ENCODE measurements at regions not wholly inside any gene's neighbourhood (a gene's known extent, or its start where the extent isn't known, plus 50 kb on each side); places are given as distances from the start of the nearest gene placed in this dataset.
A peak's percentile ranks its signal among the peaks of the same experiment; 100 is the strongest.

- H3K4me2 ChIP-seq (replicated peaks; ENCODE audit: extremely low read depth, low read length, poor library complexity, severe bottlenecking), result no peak overlapping the region
- H3K9ac ChIP-seq (ENCODE audit: insufficient read depth, low read length, poor library complexity, severe bottlenecking), result no peak overlapping the region
- no peak for TF ChIP-seq CTCF (IDR thresholded peaks at IDR 0.05)
- no peak overlapping the region for H3K4me3 ChIP-seq (replicated peaks in 1 of 3; ENCODE audit: low read depth in 2 of 3, low read length in 3 of 3)
- H3K9me3 ChIP-seq (replicated peaks in 1 of 2; ENCODE audit: control insufficient read depth in 1 of 2, insufficient read depth in 1 of 2, low read length in 2 of 2), result no peaks in the 10 kb centered on the region
- H3K27me3 ChIP-seq (ENCODE audit: control insufficient read depth in 2 of 2, insufficient read depth in 2 of 2, low read length in 2 of 2), result no peaks in the 10 kb centered on the region
- peaks cover 16% of the 10 kb centered on the region for H3K4me1 Mint-ChIP-seq
- H2AFZ ChIP-seq (ENCODE audit: insufficient read depth, low read depth, low read length, poor library complexity, severe bottlenecking), result peak overlapping the region; percentile 35
- no peaks in the 10 kb centered on the region for H3K36me3 ChIP-seq (replicated peaks in 1 of 2; ENCODE audit: control insufficient read depth in 1 of 2, insufficient read depth in 2 of 2, low read length in 2 of 2)
- no peak overlapping the region for H3K27ac ChIP-seq (ENCODE audit: low read depth in 1 of 2, low read length in 2 of 2)
- no peaks in the 10 kb centered on the region for H3K9me3 Mint-ChIP-seq
- H3K27ac Mint-ChIP-seq, result no peak overlapping the region
- H3K79me2 ChIP-seq (ENCODE audit: insufficient read depth, low read length), result no peaks in the 10 kb centered on the region
- peaks cover 4 to 7% of the 10 kb centered on the region in 2 donors for H3K4me1 ChIP-seq (ENCODE audit: control insufficient read depth in 1 of 2, insufficient read depth in 2 of 2, low read length in 2 of 2)
- intact Hi-C loops (cut with micrococcal nuclease), result no loop called here
- H3K4me3 Mint-ChIP-seq, result no peak overlapping the region
- WGBS (ENCODE audit: insufficient coverage), result 10% methylated on average over 6 of the region's 6 CpGs
- no peaks in the 10 kb centered on the region for H3K36me3 Mint-ChIP-seq
- no peaks in the 10 kb centered on the region for H4K20me1 ChIP-seq (ENCODE audit: insufficient read depth, low read length)
- H3K27me3 Mint-ChIP-seq (ENCODE audit: low read depth in 3 of 3), result peaks cover 0 to 7% (median 3%) of the 10 kb centered on the region in 3 donors
- peak in 1 of 3 donors; percentile 14 for DNase-seq
Measured at GRCh38 chr22:19663286-19663815, 51.0 kb upstream of the SEPTIN5 start.

GRCh38 chr22:19663821-19664355, 50.4 kb upstream of the SEPTIN5 start:
- Histone ChIP-seq H3K79me2 (ENCODE audit: insufficient read depth, low read length) (no peaks in the 10 kb centered on the region), H3K4me1 (ENCODE audit: control insufficient read depth in 1 of 2, insufficient read depth in 2 of 2, low read length in 2 of 2) (peaks cover 4 to 7% of the 10 kb centered on the region in 2 donors), H3K9me3 (replicated peaks in 1 of 2; ENCODE audit: control insufficient read depth in 1 of 2, insufficient read depth in 1 of 2, low read length in 2 of 2) (no peaks in the 10 kb centered on the region), H3K9ac (ENCODE audit: insufficient read depth, low read length, poor library complexity, severe bottlenecking) (no peak overlapping the region), H3K4me2 (replicated peaks; ENCODE audit: extremely low read depth, low read length, poor library complexity, severe bottlenecking) (no peak overlapping the region), H3K36me3 (replicated peaks in 1 of 2; ENCODE audit: control insufficient read depth in 1 of 2, insufficient read depth in 2 of 2, low read length in 2 of 2) (no peaks in the 10 kb centered on the region), H3K27me3 (ENCODE audit: control insufficient read depth in 2 of 2, insufficient read depth in 2 of 2, low read length in 2 of 2) (no peaks in the 10 kb centered on the region), H2AFZ (ENCODE audit: insufficient read depth, low read depth, low read length, poor library complexity, severe bottlenecking) (no peak overlapping the region), H3K4me3 (replicated peaks in 1 of 3; ENCODE audit: low read depth in 2 of 3, low read length in 3 of 3) (no peak overlapping the region), H4K20me1 (ENCODE audit: insufficient read depth, low read length) (no peaks in the 10 kb centered on the region), H3K27ac (ENCODE audit: low read depth in 1 of 2, low read length in 2 of 2) (no peak overlapping the region)
- no peak overlapping the region for H3K4me3 Mint-ChIP-seq
- H3K27ac Mint-ChIP-seq, result no peak overlapping the region
- 76% methylated on average over 7 of the region's 14 CpGs for WGBS (ENCODE audit: insufficient coverage)
- no peaks in the 10 kb centered on the region for H3K36me3 Mint-ChIP-seq
- no peaks in the 10 kb centered on the region for H3K9me3 Mint-ChIP-seq
- TF ChIP-seq CTCF (IDR thresholded peaks at IDR 0.05), result no peak
- peaks cover 0 to 7% (median 3%) of the 10 kb centered on the region in 3 donors for H3K27me3 Mint-ChIP-seq (ENCODE audit: low read depth in 3 of 3)
- DNase-seq, result no peak
- intact Hi-C loops (cut with micrococcal nuclease), result no loop called here
- peaks cover 16% of the 10 kb centered on the region for H3K4me1 Mint-ChIP-seq
